ENCODE measurements at regions not wholly inside any gene's neighbourhood (a gene's known extent, or its start where the extent isn't known, plus 50 kb on each side); places are given as distances from the start of the nearest gene placed in this dataset.

- TF ChIP-seq CTCF (IDR thresholded peaks at IDR 0.05) (no peak), POLR2A (IDR thresholded peaks at IDR 0.05) (no peak)
Measured at GRCh38 chr6:97714772-97715171, 431.8 kb upstream of the MMS22L start.
